ENCODE measurements at regions not wholly inside any gene's neighbourhood (a gene's known extent, or its start where the extent isn't known, plus 50 kb on each side); places are given as distances from the start of the nearest gene placed in this dataset.

- no peak overlapping the region for H2BK12ac ChIP-seq (ENCODE audit: low read depth, low read length)
- H4K8ac ChIP-seq (ENCODE audit: extremely low read depth, insufficient read depth, low read length): no peak overlapping the region
- WGBS, 2 experiments (ENCODE audit: extremely low coverage in 1 of 2, insufficient coverage in 1 of 2, insufficient read length in 1 of 2, insufficient replicate concordance in 2 of 2, low coverage in 1 of 2, low lambda C conversion rate in 2 of 2, missing lambda C conversion rate in 1 of 2): 80% methylated on average over 3 of the region's 4 CpGs; no CpG with 5 or more reads in 1 of the 2 experiments
- no peak overlapping the region for H3K9ac ChIP-seq (replicated peaks in 1 of 4; ENCODE audit: extremely low read depth in 1 of 4, low read depth in 3 of 4, low read length in 3 of 4)
- no peaks in the 10 kb centered on the region for H4K20me1 ChIP-seq (replicated peaks in 1 of 2; ENCODE audit: control insufficient read depth in 1 of 2, insufficient read depth in 2 of 2, low read length in 2 of 2)
- H3K27ac ChIP-seq (ENCODE audit: low read depth, low read length): no peak overlapping the region
- no peaks in the 10 kb centered on the region for H3K36me3 ChIP-seq (ENCODE audit: control insufficient read depth in 2 of 4, insufficient read depth in 4 of 4, low read length in 3 of 4)
- H3K14ac ChIP-seq (ENCODE audit: insufficient read length): no peak overlapping the region
- DNase-seq (ENCODE audit: low read depth in 1 of 2, low spot score in 2 of 2) (no peak), FAIRE-seq (no peak)
- no peaks in the 10 kb centered on the region; the same call in 1 of the 2 replicates for H3K23me2 ChIP-seq (ENCODE audit: low read depth, low read length)
- no peak overlapping the region for H3K4me3 ChIP-seq (ENCODE audit: extremely low read depth in 1 of 4, insufficient read depth in 2 of 4, low read depth in 3 of 4, low read length in 4 of 4)
- H2BK5ac ChIP-seq (ENCODE audit: low read depth, low read length): no peak overlapping the region
- H3K4me2 ChIP-seq (ENCODE audit: insufficient read depth in 1 of 2, low read depth in 2 of 2, low read length in 2 of 2): no peak overlapping the region
- H3K27me3 ChIP-seq (replicated peaks in 1 of 4; ENCODE audit: control insufficient read depth in 3 of 4, extremely low read depth in 1 of 4, insufficient read depth in 3 of 4, low read length in 3 of 4): no peaks in the 10 kb centered on the region
- H3K56ac ChIP-seq (replicated peaks; ENCODE audit: insufficient read length, low read depth, low read length): no peak overlapping the region
- no peaks in the 10 kb centered on the region for H3K79me2 ChIP-seq (ENCODE audit: control insufficient read depth in 1 of 2, insufficient read depth in 2 of 2, low read length in 2 of 2)
- no peak overlapping the region for H4K5ac ChIP-seq (ENCODE audit: insufficient read length, low read depth, low read length)
- no peak overlapping the region for H3K18ac ChIP-seq (ENCODE audit: extremely low read depth, low read length)
- H2AFZ ChIP-seq (ENCODE audit: low read length): no peak overlapping the region
- H3K79me1 ChIP-seq (ENCODE audit: low read depth, low read length): no peaks in the 10 kb centered on the region
- no peaks in the 10 kb centered on the region for H3K9me3 ChIP-seq (ENCODE audit: insufficient read depth in 2 of 2, low read depth in 1 of 2, low read length in 1 of 2)
- H2AK5ac ChIP-seq (ENCODE audit: low read depth, low read length): no peak overlapping the region
- no peaks in the 10 kb centered on the region for H3K4me1 ChIP-seq (replicated peaks in 1 of 4; ENCODE audit: control insufficient read depth in 3 of 4, insufficient read depth in 4 of 4, low read length in 3 of 4)
- H2BK20ac ChIP-seq (ENCODE audit: low read length): no peak overlapping the region
- POLR2A ChIA-PET (ENCODE audit: partially characterized antibody): no interaction called here
- H4K91ac ChIP-seq (replicated peaks; ENCODE audit: insufficient read length, low read length): no peak overlapping the region
- H3K4ac ChIP-seq (replicated peaks; ENCODE audit: insufficient read length, low read depth, low read length): no peak overlapping the region
- H3K23ac ChIP-seq (ENCODE audit: insufficient read length): no peak overlapping the region
- H2BK120ac ChIP-seq (replicated peaks; ENCODE audit: low read depth, low read length): no peak overlapping the region
- CTCF ChIA-PET (ENCODE audit: partially characterized antibody): interaction anchor here (0.6 to 2.1 kb wide), 3 partner anchors 9 to 534 kb away, joined by 3 to 6 read pairs (median 3); no protein-coding TSS in a partner anchor
- no peak overlapping the region for H2BK15ac ChIP-seq (ENCODE audit: low read length)
- TF ChIP-seq CTBP2 (IDR thresholded peaks at IDR 0.05; ENCODE audit: borderline replicate concordance, insufficient read depth, insufficient read length, low read length) (no peak), ZNF274 (IDR thresholded peaks at IDR 0.05; ENCODE audit: borderline replicate concordance, extremely low read depth, low read length) (no peak), SP2 (IDR thresholded peaks at IDR 0.05; ENCODE audit: low read length) (no peak), TCF12 (IDR thresholded peaks at IDR 0.05; ENCODE audit: low read depth, low read length) (no peak), ATF3 (IDR thresholded peaks at IDR 0.05; ENCODE audit: insufficient read depth, low read depth, low read length) (no peak), EGR1 (IDR thresholded peaks at IDR 0.05; ENCODE audit: borderline replicate concordance, low read depth, low read length) (no peak), SIX5 (IDR thresholded peaks at IDR 0.05; ENCODE audit: low read depth, low read length) (no peak), HDAC6 (IDR thresholded peaks at IDR 0.05; ENCODE audit: low read depth, low read length) (no peak), USF2 (IDR thresholded peaks at IDR 0.05; ENCODE audit: low read length) (no peak), YY1 (IDR thresholded peaks at IDR 0.05; ENCODE audit: low read depth, low read length) (no peak)
These were observed 205.9 kb upstream of the SLC39A10 start for GRCh38 chr2:195451160-195451559.
